ENCODE measurements at regions not wholly inside any gene's neighbourhood (a gene's known extent, or its start where the extent isn't known, plus 50 kb on each side); places are given as distances from the start of the nearest gene placed in this dataset.

DNA sequence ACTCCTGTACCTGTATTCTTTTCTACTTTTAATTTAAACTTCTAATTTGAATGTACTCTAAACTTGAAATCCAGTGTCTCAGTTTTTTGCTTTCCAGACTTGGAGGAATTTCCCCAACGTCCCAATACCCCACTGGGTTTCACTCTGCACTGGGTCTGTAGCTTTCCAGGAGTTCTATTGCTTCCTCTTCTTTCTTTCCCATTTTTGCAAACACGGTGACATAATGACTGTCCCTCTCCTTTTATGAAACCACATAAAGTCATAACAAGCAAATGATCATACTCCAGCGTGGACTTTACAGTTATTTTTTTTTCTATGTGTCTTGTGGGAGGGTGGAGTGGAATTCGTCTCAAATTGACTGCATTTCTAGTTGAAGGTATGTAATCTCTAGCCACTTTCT lies 97.1 kb downstream of the FASLG start:
- H4K5ac ChIP-seq (ENCODE audit: insufficient read length, low read depth, low read length) = no peak overlapping the region
- H3K18ac ChIP-seq (ENCODE audit: extremely low read depth, low read length) = no peak overlapping the region
- H3K4ac ChIP-seq (replicated peaks; ENCODE audit: insufficient read length, low read depth, low read length) = no peak overlapping the region
- no peak overlapping the region for H4K8ac ChIP-seq (ENCODE audit: extremely low read depth, insufficient read depth, low read length)
- no peak overlapping the region for H3K27ac ChIP-seq (ENCODE audit: low read depth, low read length)
- H2BK120ac ChIP-seq (replicated peaks; ENCODE audit: low read depth, low read length) = no peak overlapping the region
- no peak overlapping the region for H3K56ac ChIP-seq (replicated peaks; ENCODE audit: insufficient read length, low read depth, low read length)
- no peak overlapping the region for H3K4me2 ChIP-seq (ENCODE audit: insufficient read depth in 1 of 2, low read depth in 2 of 2, low read length in 2 of 2)
- H3K4me3 ChIP-seq (ENCODE audit: extremely low read depth in 1 of 4, insufficient read depth in 2 of 4, low read depth in 3 of 4, low read length in 4 of 4) = no peak overlapping the region
- H2BK20ac ChIP-seq (ENCODE audit: low read length) = no peak overlapping the region
- no peaks in the 10 kb centered on the region for H3K36me3 ChIP-seq (ENCODE audit: control insufficient read depth in 2 of 4, insufficient read depth in 4 of 4, low read length in 3 of 4)
- WGBS, 2 experiments (ENCODE audit: extremely low coverage in 1 of 2, insufficient coverage in 1 of 2, insufficient read length in 1 of 2, insufficient replicate concordance in 2 of 2, low coverage in 1 of 2, low lambda C conversion rate in 2 of 2, missing lambda C conversion rate in 1 of 2) = 89% methylated on average over 4 of the region's 4 CpGs; no CpG with 5 or more reads in 1 of the 2 experiments
- no peaks in the 10 kb centered on the region for H3K23me2 ChIP-seq (ENCODE audit: low read depth, low read length)
- no peak overlapping the region for H4K91ac ChIP-seq (replicated peaks; ENCODE audit: insufficient read length, low read length)
- FAIRE-seq (no peak), DNase-seq (ENCODE audit: low read depth in 1 of 2, low spot score in 2 of 2) (no peak)
- H3K9me3 ChIP-seq (ENCODE audit: insufficient read depth in 2 of 2, low read depth in 1 of 2, low read length in 1 of 2) = no peaks in the 10 kb centered on the region
- TF ChIP-seq SP2 (IDR thresholded peaks at IDR 0.05; ENCODE audit: low read length) = no peak
- TF ChIP-seq CBX8 (IDR thresholded peaks at IDR 0.05; ENCODE audit: borderline replicate concordance, low read depth, low read length) = no peak
- H3K9ac ChIP-seq (replicated peaks in 1 of 4; ENCODE audit: extremely low read depth in 1 of 4, low read depth in 3 of 4, low read length in 3 of 4) = no peak overlapping the region
- no peaks in the 10 kb centered on the region for H3K79me2 ChIP-seq (ENCODE audit: control insufficient read depth in 1 of 2, insufficient read depth in 2 of 2, low read length in 2 of 2)
- H2BK12ac ChIP-seq (ENCODE audit: low read depth, low read length) = no peak overlapping the region
- no peak overlapping the region for H3K23ac ChIP-seq (ENCODE audit: insufficient read length)
- no peaks in the 10 kb centered on the region for H3K4me1 ChIP-seq (replicated peaks in 1 of 4; ENCODE audit: control insufficient read depth in 3 of 4, insufficient read depth in 4 of 4, low read length in 3 of 4)
- H3K27me3 ChIP-seq (replicated peaks in 1 of 4; ENCODE audit: control insufficient read depth in 3 of 4, extremely low read depth in 1 of 4, insufficient read depth in 3 of 4, low read length in 3 of 4) = no peaks in the 10 kb centered on the region
- H2AK5ac ChIP-seq (ENCODE audit: low read depth, low read length) = no peak overlapping the region
- H2BK5ac ChIP-seq (ENCODE audit: low read depth, low read length) = no peak overlapping the region
- no peak overlapping the region for H2BK15ac ChIP-seq (ENCODE audit: low read length)
- H4K20me1 ChIP-seq (replicated peaks in 1 of 2; ENCODE audit: control insufficient read depth in 1 of 2, insufficient read depth in 2 of 2, low read length in 2 of 2) = no peaks in the 10 kb centered on the region
- H2AFZ ChIP-seq (ENCODE audit: low read length) = no peak overlapping the region
- ChIA-PET POLR2A (ENCODE audit: partially characterized antibody) (no interaction called here), CTCF (ENCODE audit: partially characterized antibody) (interaction anchor here (1.9 to 3.9 kb wide), 2 partner anchors 11 to 14 kb away, joined by 5 to 22 read pairs; no protein-coding TSS in a partner anchor)
- H3K14ac ChIP-seq (ENCODE audit: insufficient read length) = no peak overlapping the region
- no peaks in the 10 kb centered on the region for H3K79me1 ChIP-seq (ENCODE audit: low read depth, low read length)

All from H1 (cell line).